ENCODE measurements at regions not wholly inside any gene's neighbourhood (a gene's known extent, or its start where the extent isn't known, plus 50 kb on each side); places are given as distances from the start of the nearest gene placed in this dataset.
"Not testable (repeated sequence)": the region's sequence is repeated elsewhere in the genome, so short reads cannot be mapped to it uniquely, and the experiment has no call there.

GRCh38 chr1:120659133-120659532, 64.6 kb upstream of the NBPF26 start:
- not testable (repeated sequence) for H4K20me1 ChIP-seq (ENCODE audit: insufficient read depth); H3F3A ChIP-seq (ENCODE audit: insufficient read depth, low read length, poor library complexity, severe bottlenecking); H3K4me3 ChIP-seq (ENCODE audit: low read length); H3K4me2 ChIP-seq (ENCODE audit: low read length); H3K9me3 ChIP-seq (ENCODE audit: low read length); H3K27ac ChIP-seq (ENCODE audit: low read length); H3K27me3 ChIP-seq (ENCODE audit: insufficient read depth, low read depth, low read length); H3K79me2 ChIP-seq (replicated peaks; ENCODE audit: insufficient read depth, low read length); H3K9ac ChIP-seq (ENCODE audit: low read length); H3K9me2 ChIP-seq (ENCODE audit: insufficient read depth, low read length); H3K36me3 ChIP-seq (ENCODE audit: insufficient read depth, low read length); H2AFZ ChIP-seq (ENCODE audit: low read depth, low read length)

DNA sequence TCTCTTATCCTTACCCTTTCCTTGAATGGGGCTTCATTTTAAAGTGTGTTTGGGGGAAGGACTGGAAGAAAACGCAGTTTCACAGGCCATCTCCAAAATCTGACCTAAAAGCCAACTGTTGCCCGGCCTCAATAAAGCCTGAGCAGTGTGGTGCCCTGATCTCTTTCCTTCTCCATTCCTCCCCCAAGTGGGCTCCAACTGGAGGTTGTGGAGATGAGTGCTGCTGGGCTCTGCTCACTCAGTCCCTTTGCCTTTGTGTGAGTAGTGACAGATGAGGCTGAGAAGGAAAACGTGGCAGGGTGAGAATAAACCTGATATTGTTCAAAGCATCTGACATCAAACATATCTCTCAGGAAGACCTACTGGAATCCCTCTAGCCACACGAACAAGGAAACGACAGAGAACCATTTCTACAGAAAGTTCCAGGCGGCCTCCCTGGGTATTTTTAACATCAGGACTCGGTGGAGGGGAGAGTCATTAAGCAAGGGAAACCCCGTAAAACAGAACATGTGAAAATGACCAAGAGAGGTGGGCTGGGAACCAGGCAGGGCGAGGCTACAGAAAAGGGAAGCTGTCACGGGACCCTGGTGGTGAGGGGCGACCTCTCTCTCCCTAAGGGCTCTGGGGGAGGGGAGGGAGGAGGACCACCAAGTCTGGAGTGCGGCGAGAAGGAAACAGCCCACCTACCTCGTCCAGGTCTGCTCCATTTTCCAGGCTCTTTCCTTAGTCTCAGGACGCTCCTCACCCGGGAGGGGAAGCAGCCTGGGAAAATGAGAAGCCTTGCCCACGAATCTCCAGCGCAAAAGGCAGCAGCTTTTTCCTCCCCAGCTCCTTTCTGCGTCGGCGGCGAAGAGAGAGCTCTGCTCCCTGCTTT, 59.1 kb upstream of the NBPF26 start:
- H3F3A ChIP-seq (ENCODE audit: insufficient read depth, low read length, poor library complexity, severe bottlenecking); H3K4me2 ChIP-seq (ENCODE audit: low read length); H3K9me3 ChIP-seq (ENCODE audit: low read length); H3K27me3 ChIP-seq (ENCODE audit: insufficient read depth, low read depth, low read length); H3K79me2 ChIP-seq (replicated peaks; ENCODE audit: insufficient read depth, low read length); H3K36me3 ChIP-seq (ENCODE audit: insufficient read depth, low read length); H2AFZ ChIP-seq (ENCODE audit: low read depth, low read length); H3K9me2 ChIP-seq (ENCODE audit: insufficient read depth, low read length); H3K27ac ChIP-seq (ENCODE audit: low read length); H3K9ac ChIP-seq (ENCODE audit: low read length); H4K20me1 ChIP-seq (ENCODE audit: insufficient read depth): not testable (repeated sequence)
- peak overlapping the region; percentile 49 for H3K4me3 ChIP-seq (ENCODE audit: low read length)

DNA sequence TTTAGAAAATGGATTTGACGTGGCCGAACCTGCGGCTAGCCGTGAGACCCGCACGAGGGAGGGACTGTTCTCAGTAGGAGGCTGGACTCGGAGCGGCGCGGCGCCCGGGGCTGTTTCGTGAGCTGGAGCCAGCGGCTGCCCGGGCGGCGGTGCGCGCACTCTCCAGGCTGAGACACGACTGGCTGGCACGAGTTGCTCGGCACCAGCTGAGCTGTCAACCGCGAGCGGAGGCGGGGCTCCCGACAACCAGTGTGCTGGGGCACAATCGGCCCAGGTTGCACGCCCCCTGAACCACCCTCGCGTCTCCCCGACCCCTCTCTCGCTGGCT, 58.5 kb upstream of the NBPF26 start:
- H3K79me2 ChIP-seq (replicated peaks; ENCODE audit: insufficient read depth, low read length); H3K9me2 ChIP-seq (ENCODE audit: insufficient read depth, low read length); H3K9ac ChIP-seq (ENCODE audit: low read length); H3K27ac ChIP-seq (ENCODE audit: low read length); H3K27me3 ChIP-seq (ENCODE audit: insufficient read depth, low read depth, low read length); H3K9me3 ChIP-seq (ENCODE audit: low read length); H2AFZ ChIP-seq (ENCODE audit: low read depth, low read length); H3F3A ChIP-seq (ENCODE audit: insufficient read depth, low read length, poor library complexity, severe bottlenecking); H3K36me3 ChIP-seq (ENCODE audit: insufficient read depth, low read length); H3K4me2 ChIP-seq (ENCODE audit: low read length); H4K20me1 ChIP-seq (ENCODE audit: insufficient read depth): not testable (repeated sequence)
- H3K4me3 ChIP-seq (ENCODE audit: low read length) = peak overlapping the region; percentile 45

DNA sequence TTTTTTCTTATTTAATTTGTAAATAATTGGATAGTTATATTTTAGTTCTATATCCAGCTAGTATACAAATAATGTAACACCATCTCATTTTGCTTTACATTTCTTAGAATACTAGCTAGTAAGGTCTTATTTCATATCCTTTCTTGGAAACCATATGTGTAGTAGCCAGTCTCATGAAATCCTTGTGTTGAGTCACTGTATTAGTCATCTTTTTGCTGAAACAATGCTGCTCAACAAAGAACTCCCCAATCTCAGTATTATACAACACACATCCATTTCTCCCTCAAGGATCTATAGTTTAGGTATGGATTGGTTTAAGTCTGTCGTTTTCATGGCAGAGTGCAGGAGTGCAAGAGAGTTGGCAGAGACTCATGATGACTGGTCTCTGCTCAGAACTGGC, 55.6 kb upstream of the NBPF26 start:
- not testable (repeated sequence) for H3K36me3 ChIP-seq (ENCODE audit: insufficient read depth, low read length); H3K9me3 ChIP-seq (ENCODE audit: low read length); H3K4me2 ChIP-seq (ENCODE audit: low read length); H3K27me3 ChIP-seq (ENCODE audit: insufficient read depth, low read depth, low read length); H3K9me2 ChIP-seq (ENCODE audit: insufficient read depth, low read length); H3K27ac ChIP-seq (ENCODE audit: low read length); H4K20me1 ChIP-seq (ENCODE audit: insufficient read depth); H2AFZ ChIP-seq (ENCODE audit: low read depth, low read length); H3K79me2 ChIP-seq (replicated peaks; ENCODE audit: insufficient read depth, low read length); H3F3A ChIP-seq (ENCODE audit: insufficient read depth, low read length, poor library complexity, severe bottlenecking); H3K9ac ChIP-seq (ENCODE audit: low read length); H3K4me3 ChIP-seq (ENCODE audit: low read length)

Small RNA genes in the stretch of these regions (small RNA-seq; reads per million reads assigned to genes)
- gene RF00004 = 0 to 0.08 (median 0) reads per million in 3 experiments

Data from neural cell (in vitro differentiated cells).